HG03095 (cell line): ENCODE measurements at regions not wholly inside any gene's neighbourhood (a gene's known extent, or its start where the extent isn't known, plus 50 kb on each side); places are given as distances from the start of the nearest gene placed in this dataset.
"Not testable (repeated sequence)": the region's sequence is repeated elsewhere in the genome, so short reads cannot be mapped to it uniquely, and the experiment has no call there.

ENCODE experiments used
- ATAC-seq: cut with Tn5 transposase; IDR thresholded peaks from one replicate; pipeline ENCODE4 v1.9.1; 2021; ENCODE audit warnings: moderate library complexity; ENCODE audit not compliant: unreplicated experiment

- ATAC-seq, result no peak
Measured at GRCh38 chrX:81857192-81857591, 655.3 kb downstream of the SH3BGRL start.

GRCh38 chrX:81866873-81867272 lies 665.0 kb downstream of the SH3BGRL start:
- ATAC-seq, result no peak

GRCh38 chrX:81868979-81869378 lies 667.1 kb downstream of the SH3BGRL start:
- ATAC-seq, result no peak

GRCh38 chrX:81874807-81875206 lies 672.9 kb downstream of the SH3BGRL start:
- no peak for ATAC-seq

- ATAC-seq, result no peak
Measured at GRCh38 chrX:81875800-81876199, 673.9 kb downstream of the SH3BGRL start.

- no peak for ATAC-seq
Measured at GRCh38 chrX:81876437-81876836, 674.5 kb downstream of the SH3BGRL start.

- ATAC-seq, result no peak
Measured at GRCh38 chrX:81890521-81890920, 688.6 kb downstream of the SH3BGRL start.

GRCh38 chrX:81900522-81900921 lies 698.6 kb downstream of the SH3BGRL start:
- ATAC-seq, result no peak

- ATAC-seq, result no peak
Measured at GRCh38 chrX:81925812-81926211, 723.9 kb downstream of the SH3BGRL start.

GRCh38 chrX:81945911-81946310 lies 744.0 kb downstream of the SH3BGRL start:
- not testable (repeated sequence) for ATAC-seq

- no peak for ATAC-seq
Measured at GRCh38 chrX:81957318-81957717, 755.4 kb downstream of the SH3BGRL start.

- ATAC-seq, result peak; percentile 62
Measured at GRCh38 chrX:81957900-81958545, 756.1 kb downstream of the SH3BGRL start.

- no peak for ATAC-seq
Measured at GRCh38 chrX:81959964-81960363, 758.1 kb downstream of the SH3BGRL start.

GRCh38 chrX:81974413-81974812 lies 772.5 kb downstream of the SH3BGRL start:
- not testable (repeated sequence) for ATAC-seq

GRCh38 chrX:81979806-81980515 lies 778.1 kb downstream of the SH3BGRL start:
- ATAC-seq, result no peak

GRCh38 chrX:81987217-81987616 lies 785.3 kb downstream of the SH3BGRL start:
- not testable (repeated sequence) for ATAC-seq

GRCh38 chrX:81996166-81996565 lies 794.3 kb downstream of the SH3BGRL start:
- no peak for ATAC-seq

GRCh38 chrX:82029571-82030218 lies 827.8 kb downstream of the SH3BGRL start:
- no peak for ATAC-seq

GRCh38 chrX:82031250-82031649 lies 829.3 kb downstream of the SH3BGRL start:
- ATAC-seq, result no peak

GRCh38 chrX:82038793-82039192 lies 836.9 kb downstream of the SH3BGRL start:
- ATAC-seq, result no peak

- no peak for ATAC-seq
Measured at GRCh38 chrX:82041034-82041433, 839.1 kb downstream of the SH3BGRL start.

- ATAC-seq, result no peak
Measured at GRCh38 chrX:82058728-82059127, 856.8 kb downstream of the SH3BGRL start.
